ENCODE measurements at regions not wholly inside any gene's neighbourhood (a gene's known extent, or its start where the extent isn't known, plus 50 kb on each side); places are given as distances from the start of the nearest gene placed in this dataset.
"Not testable (repeated sequence)": the region's sequence is repeated elsewhere in the genome, so short reads cannot be mapped to it uniquely, and the experiment has no call there.

GRCh38 chrX:737021-737420, 106.4 kb downstream of the SHOX start:
- not testable (repeated sequence) for TF ChIP-seq CTCF, EP300, POLR2AphosphoS5, POLR2A (IDR thresholded peaks at IDR 0.05)

All from upper lobe of left lung (tissue), 4 donors.